GM12878 (cell line): ENCODE measurements at regions not wholly inside any gene's neighbourhood (a gene's known extent, or its start where the extent isn't known, plus 50 kb on each side); places are given as distances from the start of the nearest gene placed in this dataset.
A peak's percentile ranks its signal among the peaks of the same experiment; 100 is the strongest.

Source experiments
- ATAC-seq: fragments of 200-7000 bp; cut with Tn5 transposase; 3 replicates; pipeline ENCODE4 v1.9.1; 2020; ENCODE audit warnings: mild to moderate bottlenecking, moderate library complexity
- BruUV-seq: library from RNA; stranded (reverse); fragments of 400-500 nt; replicated peaks from 2 replicates; lab custom pipeline; 2021; lab: Mats Ljungman, UMichigan
- CTCF ChIA-PET: fragments of 300-600 bp; sonication (Branson Sonifier 250); formaldehyde crosslinking; extraction: SDS; loops from one replicate; lab custom pipeline; 2021; ENCODE audit warnings: inconsistent platforms; lab: Yijun Ruan, JAX
- POLR2A ChIA-PET: fragments of 350-600 bp; formaldehyde crosslinking; extraction: SDS; loops from one replicate; lab custom pipeline; 2021; ENCODE audit warnings: inconsistent platforms; lab: Charles Lee
- RAD21 ChIA-PET: fragments of 300-600 bp; sonication (Branson Sonifier 250); formaldehyde crosslinking; loops from one replicate; lab custom pipeline; 2023; ENCODE audit warnings: antibody characterized with exemption; ENCODE audit not compliant: unreplicated experiment; lab: Charles Lee
- SMC1A ChIA-PET: fragments of 300-600 bp; sonication (Branson Sonifier 250); formaldehyde crosslinking; loops from one replicate; lab custom pipeline; 2023; ENCODE audit not compliant: unreplicated experiment, uncharacterized antibody; lab: Charles Lee
- DNase-seq: peaks from one replicate; pipeline ENCODE4 v3.0.0-alpha.2; 2011; ENCODE audit warnings: low read depth, low spot score
- FAIRE-seq: peaks from 3 replicates; lab custom pipeline; 2011; peaks lifted over from hg19 to GRCh38; lab: Jason Lieb, UNC
- H2AFZ ChIP-seq: 2 replicates; pipeline ENCODE4 v1.6.0; 2011; ENCODE audit warnings: low read depth, low read length, control low read depth; ENCODE audit not compliant: control insufficient read depth
- H3K27ac ChIP-seq: 2 replicates; pipeline ENCODE4 v1.5.1; 2011; ENCODE audit warnings: control low read depth; ENCODE audit not compliant: control insufficient read depth, insufficient read depth
- H3K27me3 ChIP-seq, 2 experiments: replicated peaks in 1 of 2; 2 replicates each; pipeline versions ENCODE4 v1.6.0 to v1.6.1; 2011; ENCODE audit warnings: low read length in 1 of 2; ENCODE audit not compliant: control insufficient read depth in 2 of 2, insufficient read depth in 2 of 2
- H3K36me3 ChIP-seq, 2 experiments: 2 replicates each; pipeline ENCODE4 v1.5.1; 2011; ENCODE audit warnings: low read length in 1 of 2; ENCODE audit not compliant: control insufficient read depth in 2 of 2, insufficient read depth in 2 of 2
- H3K4me1 ChIP-seq: 2 replicates; pipeline ENCODE4 v1.6.1; 2011; ENCODE audit warnings: mild to moderate bottlenecking, low read length, moderate library complexity, mixed read lengths; ENCODE audit not compliant: control insufficient read depth, insufficient read depth
- H3K4me2 ChIP-seq: 2 replicates; pipeline ENCODE4 v1.6.0; 2011; ENCODE audit warnings: control low read depth; ENCODE audit not compliant: control insufficient read depth, insufficient read depth
- H3K4me3 ChIP-seq: fragments of 200-600 bp; sonication (generic); 2 replicates; pipeline ENCODE4 v1.5.1; 2016
- H3K79me2 ChIP-seq: 2 replicates; pipeline ENCODE4 v1.6.0; 2011; ENCODE audit warnings: low read length; ENCODE audit not compliant: control insufficient read depth, insufficient read depth
- H3K9ac ChIP-seq: 2 replicates; pipeline ENCODE4 v1.8.0; 2011; ENCODE audit warnings: low read length, control low read depth, mixed read lengths; ENCODE audit not compliant: control insufficient read depth, insufficient read depth
- H3K9me3 ChIP-seq: replicated peaks from 3 replicates; pipeline ENCODE4 v1.5.1; 2011; ENCODE audit warnings: mild to moderate bottlenecking, low read length; ENCODE audit not compliant: control insufficient read depth, insufficient read depth
- H4K20me1 ChIP-seq: 2 replicates; pipeline ENCODE4 v1.6.0; 2011; ENCODE audit not compliant: control insufficient read depth, insufficient read depth
- CBX3 ChIP-seq: fragments of 200-600 bp; sonication (generic); IDR thresholded peaks from 2 replicates; pipeline ENCODE4 v1.6.1; 2016; ENCODE audit warnings: low read depth, borderline replicate concordance
- CHD1 ChIP-seq: IDR thresholded peaks from 2 replicates; pipeline ENCODE4 v1.6.1; 2012; ENCODE audit warnings: low read depth, low read length, improper control_type of control experiment
- CREM ChIP-seq: IDR thresholded peaks from 2 replicates; pipeline ENCODE4 v1.6.1; 2014; ENCODE audit warnings: antibody characterized with exemption, low read depth
- FOS ChIP-seq: IDR thresholded peaks from 3 replicates; pipeline ENCODE4 v1.6.1; 2011; ENCODE audit warnings: borderline replicate concordance; ENCODE audit not compliant: insufficient read length; ENCODE audit errors: extremely low read depth
- GABPA ChIP-seq: IDR thresholded peaks from 2 replicates; pipeline ENCODE4 v1.6.1; 2014; ENCODE audit warnings: antibody characterized with exemption, low read depth, mild to moderate bottlenecking, inconsistent platforms
- GATAD2B ChIP-seq: fragments of 450-650 bp; conservative IDR thresholded peaks from 2 replicates; pipeline ENCODE4 v1.6.1; 2017; ENCODE audit warnings: low read depth, mild to moderate bottlenecking, moderate library complexity
- MEF2A ChIP-seq: IDR thresholded peaks from 2 replicates; pipeline ENCODE4 v1.6.1; 2011; ENCODE audit warnings: low read depth, mild to moderate bottlenecking, low read length, moderate library complexity; ENCODE audit not compliant: insufficient read depth
- NR2F1 ChIP-seq: fragments of 450-650 bp; conservative IDR thresholded peaks from 2 replicates; pipeline ENCODE4 v1.6.1; 2017; ENCODE audit warnings: mild to moderate bottlenecking
- POLR2AphosphoS5 ChIP-seq: IDR thresholded peaks from 2 replicates; pipeline ENCODE4 v1.6.1; 2011; ENCODE audit warnings: mild to moderate bottlenecking, low read length, inconsistent platforms
- POU2F2 ChIP-seq: IDR thresholded peaks from 3 replicates; pipeline ENCODE4 v1.6.1; 2011; ENCODE audit warnings: low read depth, mild to moderate bottlenecking, low read length, borderline replicate concordance
- RAD21 ChIP-seq: IDR thresholded peaks from 2 replicates; pipeline ENCODE4 v1.6.1; 2011; ENCODE audit warnings: mild to moderate bottlenecking, low read depth, low read length, moderate library complexity; ENCODE audit not compliant: insufficient read depth
- SIN3A ChIP-seq: IDR thresholded peaks from 2 replicates; pipeline ENCODE4 v1.6.1; 2012; ENCODE audit warnings: low read depth, low read length, improper control_type of control experiment
- SPI1 ChIP-seq: IDR thresholded peaks from 2 replicates; pipeline ENCODE4 v1.6.1; 2011; ENCODE audit warnings: low read depth, mild to moderate bottlenecking, low read length, moderate library complexity, borderline replicate concordance; ENCODE audit not compliant: insufficient read depth
- TAF1 ChIP-seq: IDR thresholded peaks from 2 replicates; pipeline ENCODE4 v1.6.1; 2011; ENCODE audit warnings: mild to moderate bottlenecking, low read depth, low read length, borderline replicate concordance
- TCF12 ChIP-seq: IDR thresholded peaks from 2 replicates; pipeline ENCODE4 v1.6.1; 2011; ENCODE audit warnings: low read depth, mild to moderate bottlenecking, low read length
- ZNF207 ChIP-seq: fragments of 450-650 bp; IDR thresholded peaks from 2 replicates; pipeline ENCODE4 v1.6.1; 2014; ENCODE audit warnings: antibody characterized with exemption, mild to moderate bottlenecking, borderline replicate concordance
- WGBS: methylation state at CpG from one replicate; pipeline ENCODE4 v1.1.6; 2016; ENCODE audit warnings: low lambda C conversion rate; ENCODE audit not compliant: insufficient replicate concordance, insufficient coverage; ENCODE audit errors: missing lambda C conversion rate; 5-methylcytosine and 5-hydroxymethylcytosine counted together
- in situ Hi-C: fragments of 300-500 bp; cut with MboI; formaldehyde crosslinking; loops from 9 replicates; pipeline ENCODE4 v1.14.3; 2018; ENCODE audit warnings: mixed read lengths
- intact Hi-C: fragments of 100-400 bp; cut with micrococcal nuclease; formaldehyde crosslinking; loops from one replicate; pipeline ENCODE4 v1.14.2; 2022; ENCODE audit not compliant: unreplicated experiment
- TF ChIP-seq, protein P1 (sequence below): fragments of 450-650 bp; IDR thresholded peaks from 2 replicates; pipeline ENCODE4 v1.6.1; 2016; ENCODE audit warnings: mild to moderate bottlenecking, moderate library complexity, borderline replicate concordance
- TF ChIP-seq, protein P2 (sequence below): fragments of 450-650 bp; IDR thresholded peaks from 2 replicates; pipeline ENCODE4 v1.6.1; 2014; ENCODE audit warnings: mild to moderate bottlenecking
- TF ChIP-seq, protein P3 (sequence below): IDR thresholded peaks from 2 replicates; pipeline ENCODE4 v1.6.1; 2012; ENCODE audit warnings: low read length, inconsistent platforms

DNA sequence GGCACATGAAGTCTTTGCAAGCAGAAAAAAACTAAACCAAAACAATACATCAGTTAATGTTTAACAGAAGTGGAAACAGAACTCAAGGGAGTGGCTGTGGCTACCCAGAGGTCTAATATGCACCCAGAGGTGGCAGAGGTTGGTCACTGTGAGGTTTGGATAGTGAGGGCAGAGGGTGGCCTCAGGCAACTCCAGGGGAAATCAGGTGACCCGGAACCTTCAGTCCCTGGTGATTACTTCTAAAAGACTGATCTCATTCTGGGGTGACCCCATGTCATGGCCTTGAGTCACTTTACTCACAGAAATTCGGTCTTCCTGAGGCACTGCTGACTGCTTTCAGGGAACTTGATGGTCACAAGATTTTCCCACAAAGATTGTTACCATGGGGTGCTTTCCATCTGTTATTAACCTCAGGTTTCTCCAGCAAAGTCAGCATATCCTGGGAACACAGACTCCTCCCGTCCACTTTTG is 99.4 kb downstream of the TMEM17 start:
- ATAC-seq (peak; percentile 93), FAIRE-seq (no peak), DNase-seq (peak; percentile 77)
- Histone ChIP-seq H3K4me3 (no peak overlapping the region), H3K79me2 (peaks cover 10% of the 10 kb centered on the region), H2AFZ (peak overlapping the region; percentile 31), H3K27ac (peak overlapping the region; percentile 11), H3K4me2 (no peak overlapping the region), H3K27me3 (no peaks in the 10 kb centered on the region), H4K20me1 (no peaks in the 10 kb centered on the region), H3K9ac (no peak overlapping the region), H3K36me3 (no peaks in the 10 kb centered on the region), H3K4me1 (peaks cover 41% of the 10 kb centered on the region), H3K9me3 (no peaks in the 10 kb centered on the region)
- ChIA-PET SMC1A (interaction anchor here (0.6 to 9.6 kb wide), 24 partner anchors 8 to 428 kb away, joined by 3 to 189 read pairs (median 4); no protein-coding TSS in a partner anchor), POLR2A (interaction anchor here (1.3 to 1.7 kb wide), 2 partner anchors 93 to 501 kb away, joined by 3 to 7 read pairs; partner anchors contain the start of gene COMMD1), CTCF (interaction anchor here (1.0 to 10.1 kb wide), 6 partner anchors 64 to 488 kb away, joined by 3 to 195 read pairs (median 4); no protein-coding TSS in a partner anchor), RAD21 (interaction anchor here (0.7 to 9.2 kb wide), 15 partner anchors 47 to 413 kb away, joined by 3 to 141 read pairs (median 5); no protein-coding TSS in a partner anchor)
- in situ Hi-C loops (loop anchor here (5.0 kb wide), 1 partner anchor 59 kb away; no protein-coding TSS in a partner anchor), intact Hi-C loops (loop anchor here (2.0 kb wide), 1 partner anchor 58 kb away; no protein-coding TSS in a partner anchor)
- no TSS peak for BruUV-seq
- 53% methylated on average over 3 of the region's 3 CpGs for WGBS
- TF ChIP-seq CBX3 = no peak
- no peak for TF ChIP-seq FOS
- TF ChIP-seq CREM = no peak
- TF ChIP-seq TAF1 = no peak
- TF ChIP-seq ZNF207 = no peak
- TF ChIP-seq, protein P1, sequence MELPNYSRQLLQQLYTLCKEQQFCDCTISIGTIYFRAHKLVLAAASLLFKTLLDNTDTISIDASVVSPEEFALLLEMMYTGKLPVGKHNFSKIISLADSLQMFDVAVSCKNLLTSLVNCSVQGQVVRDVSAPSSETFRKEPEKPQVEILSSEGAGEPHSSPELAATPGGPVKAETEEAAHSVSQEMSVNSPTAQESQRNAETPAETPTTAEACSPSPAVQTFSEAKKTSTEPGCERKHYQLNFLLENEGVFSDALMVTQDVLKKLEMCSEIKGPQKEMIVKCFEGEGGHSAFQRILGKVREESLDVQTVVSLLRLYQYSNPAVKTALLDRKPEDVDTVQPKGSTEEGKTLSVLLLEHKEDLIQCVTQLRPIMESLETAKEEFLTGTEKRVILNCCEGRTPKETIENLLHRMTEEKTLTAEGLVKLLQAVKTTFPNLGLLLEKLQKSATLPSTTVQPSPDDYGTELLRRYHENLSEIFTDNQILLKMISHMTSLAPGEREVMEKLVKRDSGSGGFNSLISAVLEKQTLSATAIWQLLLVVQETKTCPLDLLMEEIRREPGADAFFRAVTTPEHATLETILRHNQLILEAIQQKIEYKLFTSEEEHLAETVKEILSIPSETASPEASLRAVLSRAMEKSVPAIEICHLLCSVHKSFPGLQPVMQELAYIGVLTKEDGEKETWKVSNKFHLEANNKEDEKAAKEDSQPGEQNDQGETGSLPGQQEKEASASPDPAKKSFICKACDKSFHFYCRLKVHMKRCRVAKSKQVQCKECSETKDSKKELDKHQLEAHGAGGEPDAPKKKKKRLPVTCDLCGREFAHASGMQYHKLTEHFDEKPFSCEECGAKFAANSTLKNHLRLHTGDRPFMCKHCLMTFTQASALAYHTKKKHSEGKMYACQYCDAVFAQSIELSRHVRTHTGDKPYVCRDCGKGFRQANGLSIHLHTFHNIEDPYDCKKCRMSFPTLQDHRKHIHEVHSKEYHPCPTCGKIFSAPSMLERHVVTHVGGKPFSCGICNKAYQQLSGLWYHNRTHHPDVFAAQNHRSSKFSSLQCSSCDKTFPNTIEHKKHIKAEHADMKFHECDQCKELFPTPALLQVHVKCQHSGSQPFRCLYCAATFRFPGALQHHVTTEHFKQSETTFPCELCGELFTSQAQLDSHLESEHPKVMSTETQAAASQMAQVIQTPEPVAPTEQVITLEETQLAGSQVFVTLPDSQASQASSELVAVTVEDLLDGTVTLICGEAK = no peak
- no peak for TF ChIP-seq SPI1
- peak; percentile 95 for TF ChIP-seq NR2F1
- no peak for TF ChIP-seq GABPA
- TF ChIP-seq RAD21 = no peak
- TF ChIP-seq POLR2AphosphoS5 = no peak
- TF ChIP-seq, protein P2, sequence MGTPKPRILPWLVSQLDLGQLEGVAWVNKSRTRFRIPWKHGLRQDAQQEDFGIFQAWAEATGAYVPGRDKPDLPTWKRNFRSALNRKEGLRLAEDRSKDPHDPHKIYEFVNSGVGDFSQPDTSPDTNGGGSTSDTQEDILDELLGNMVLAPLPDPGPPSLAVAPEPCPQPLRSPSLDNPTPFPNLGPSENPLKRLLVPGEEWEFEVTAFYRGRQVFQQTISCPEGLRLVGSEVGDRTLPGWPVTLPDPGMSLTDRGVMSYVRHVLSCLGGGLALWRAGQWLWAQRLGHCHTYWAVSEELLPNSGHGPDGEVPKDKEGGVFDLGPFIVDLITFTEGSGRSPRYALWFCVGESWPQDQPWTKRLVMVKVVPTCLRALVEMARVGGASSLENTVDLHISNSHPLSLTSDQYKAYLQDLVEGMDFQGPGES = no peak
- TF ChIP-seq POU2F2 = no peak
- no peak for TF ChIP-seq TCF12
- no peak for TF ChIP-seq SIN3A
- TF ChIP-seq, protein P3, sequence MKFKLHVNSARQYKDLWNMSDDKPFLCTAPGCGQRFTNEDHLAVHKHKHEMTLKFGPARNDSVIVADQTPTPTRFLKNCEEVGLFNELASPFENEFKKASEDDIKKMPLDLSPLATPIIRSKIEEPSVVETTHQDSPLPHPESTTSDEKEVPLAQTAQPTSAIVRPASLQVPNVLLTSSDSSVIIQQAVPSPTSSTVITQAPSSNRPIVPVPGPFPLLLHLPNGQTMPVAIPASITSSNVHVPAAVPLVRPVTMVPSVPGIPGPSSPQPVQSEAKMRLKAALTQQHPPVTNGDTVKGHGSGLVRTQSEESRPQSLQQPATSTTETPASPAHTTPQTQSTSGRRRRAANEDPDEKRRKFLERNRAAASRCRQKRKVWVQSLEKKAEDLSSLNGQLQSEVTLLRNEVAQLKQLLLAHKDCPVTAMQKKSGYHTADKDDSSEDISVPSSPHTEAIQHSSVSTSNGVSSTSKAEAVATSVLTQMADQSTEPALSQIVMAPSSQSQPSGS = no peak
- no peak for TF ChIP-seq CHD1
- TF ChIP-seq MEF2A = no peak
- no peak for TF ChIP-seq GATAD2B
